ENCODE measurements at regions not wholly inside any gene's neighbourhood (a gene's known extent, or its start where the extent isn't known, plus 50 kb on each side); places are given as distances from the start of the nearest gene placed in this dataset.

DNA sequence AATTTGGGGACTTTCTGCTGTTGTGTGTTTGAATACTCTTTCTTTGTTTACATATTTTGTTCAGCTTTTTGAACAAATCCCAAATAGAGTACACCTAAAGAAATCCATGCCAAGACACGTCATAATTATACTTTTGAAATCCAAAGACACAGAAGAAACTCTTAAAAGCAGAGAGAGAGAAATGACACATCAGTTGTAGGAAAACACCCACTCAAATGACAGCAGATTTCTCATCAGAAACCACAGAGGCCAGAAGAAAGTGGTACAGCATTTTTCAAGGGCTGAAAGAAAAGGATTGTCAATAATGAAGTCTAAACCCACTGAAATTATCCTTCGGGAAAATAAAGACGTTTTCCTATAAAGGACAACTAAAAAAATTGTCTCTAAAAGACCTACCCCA is 378.6 kb downstream of the GADD45G start:
- DNase-seq (ENCODE audit: low read depth) = no peak
- TF ChIP-seq, protein P1, sequence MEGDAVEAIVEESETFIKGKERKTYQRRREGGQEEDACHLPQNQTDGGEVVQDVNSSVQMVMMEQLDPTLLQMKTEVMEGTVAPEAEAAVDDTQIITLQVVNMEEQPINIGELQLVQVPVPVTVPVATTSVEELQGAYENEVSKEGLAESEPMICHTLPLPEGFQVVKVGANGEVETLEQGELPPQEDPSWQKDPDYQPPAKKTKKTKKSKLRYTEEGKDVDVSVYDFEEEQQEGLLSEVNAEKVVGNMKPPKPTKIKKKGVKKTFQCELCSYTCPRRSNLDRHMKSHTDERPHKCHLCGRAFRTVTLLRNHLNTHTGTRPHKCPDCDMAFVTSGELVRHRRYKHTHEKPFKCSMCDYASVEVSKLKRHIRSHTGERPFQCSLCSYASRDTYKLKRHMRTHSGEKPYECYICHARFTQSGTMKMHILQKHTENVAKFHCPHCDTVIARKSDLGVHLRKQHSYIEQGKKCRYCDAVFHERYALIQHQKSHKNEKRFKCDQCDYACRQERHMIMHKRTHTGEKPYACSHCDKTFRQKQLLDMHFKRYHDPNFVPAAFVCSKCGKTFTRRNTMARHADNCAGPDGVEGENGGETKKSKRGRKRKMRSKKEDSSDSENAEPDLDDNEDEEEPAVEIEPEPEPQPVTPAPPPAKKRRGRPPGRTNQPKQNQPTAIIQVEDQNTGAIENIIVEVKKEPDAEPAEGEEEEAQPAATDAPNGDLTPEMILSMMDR (IDR thresholded peaks at IDR 0.05; ENCODE audit: control insufficient read depth, extremely low read depth, insufficient read depth) = no peak
- no peak overlapping the region for H3K4me3 ChIP-seq (ENCODE audit: low read depth, low read length)

DNA sequence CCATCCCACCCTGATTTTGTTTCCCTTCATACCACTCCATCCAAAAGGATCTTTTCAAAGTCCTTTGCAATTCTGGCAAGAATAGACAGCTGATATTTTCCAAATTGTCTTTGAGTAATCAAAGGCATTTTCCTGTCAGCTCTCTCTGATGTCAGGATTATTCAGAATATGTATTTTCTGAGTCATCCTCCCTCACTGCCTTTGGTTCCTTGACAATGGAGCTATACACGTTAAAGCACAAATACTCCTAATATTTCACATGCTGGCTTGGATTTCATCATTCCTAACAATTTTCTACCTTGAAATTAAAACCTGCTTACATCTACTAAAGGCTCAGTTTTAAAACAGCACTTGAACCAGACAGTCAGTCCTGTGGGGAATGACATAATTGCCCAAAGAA is 379.4 kb downstream of the GADD45G start:
- DNase-seq (ENCODE audit: low read depth) = no peak
- H3K4me3 ChIP-seq (ENCODE audit: low read depth, low read length) = no peak overlapping the region
- TF ChIP-seq, protein P1 (IDR thresholded peaks at IDR 0.05; ENCODE audit: control insufficient read depth, extremely low read depth, insufficient read depth) = no peak

DNA sequence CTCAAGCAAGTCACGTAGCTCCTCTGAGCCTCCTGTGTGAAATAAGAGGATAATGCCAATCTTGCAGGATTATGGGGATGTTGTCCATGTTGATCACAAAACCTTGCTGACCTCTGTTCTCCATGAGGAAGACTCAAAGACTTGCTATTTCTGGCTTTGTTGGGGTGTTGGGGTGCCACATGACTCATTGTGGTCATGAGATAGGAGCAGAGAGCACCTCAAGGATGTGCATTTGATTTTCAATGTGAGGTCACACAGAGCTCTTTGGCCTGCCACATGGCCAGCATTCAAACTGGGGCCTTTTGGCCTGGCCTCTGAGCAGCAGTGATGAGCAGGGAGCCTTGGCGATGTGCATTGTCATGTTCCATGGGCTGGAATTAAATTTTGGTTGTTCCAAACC is 380.3 kb downstream of the GADD45G start:
- DNase-seq (ENCODE audit: low read depth) = no peak
- TF ChIP-seq, protein P1 (IDR thresholded peaks at IDR 0.05; ENCODE audit: control insufficient read depth, extremely low read depth, insufficient read depth) = no peak
- H3K4me3 ChIP-seq (ENCODE audit: low read depth, low read length) = no peak overlapping the region

DNA sequence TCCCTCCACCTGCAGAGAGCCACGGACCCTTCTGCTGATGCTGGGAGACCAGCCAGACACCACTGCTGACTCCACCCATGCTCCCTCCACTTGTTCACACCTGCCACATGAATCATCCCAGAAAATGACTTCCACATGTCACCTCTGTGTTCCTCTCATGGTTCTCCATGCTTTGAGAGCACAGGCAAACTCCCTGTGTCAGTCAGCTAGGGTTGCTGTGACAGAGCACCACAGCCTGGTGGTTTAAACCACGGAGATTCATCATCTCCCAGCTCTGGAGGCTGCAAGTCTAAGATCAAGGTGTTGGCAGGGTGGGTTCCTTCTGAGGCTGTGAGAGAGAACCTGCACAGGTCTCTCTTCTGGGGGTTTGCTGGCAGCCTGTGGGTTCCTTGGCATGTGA is 381.4 kb downstream of the GADD45G start:
- H3K4me3 ChIP-seq (ENCODE audit: low read depth, low read length) = no peak overlapping the region
- TF ChIP-seq, protein P1 (IDR thresholded peaks at IDR 0.05; ENCODE audit: control insufficient read depth, extremely low read depth, insufficient read depth) = no peak
- no peak for DNase-seq (ENCODE audit: low read depth)

DNA sequence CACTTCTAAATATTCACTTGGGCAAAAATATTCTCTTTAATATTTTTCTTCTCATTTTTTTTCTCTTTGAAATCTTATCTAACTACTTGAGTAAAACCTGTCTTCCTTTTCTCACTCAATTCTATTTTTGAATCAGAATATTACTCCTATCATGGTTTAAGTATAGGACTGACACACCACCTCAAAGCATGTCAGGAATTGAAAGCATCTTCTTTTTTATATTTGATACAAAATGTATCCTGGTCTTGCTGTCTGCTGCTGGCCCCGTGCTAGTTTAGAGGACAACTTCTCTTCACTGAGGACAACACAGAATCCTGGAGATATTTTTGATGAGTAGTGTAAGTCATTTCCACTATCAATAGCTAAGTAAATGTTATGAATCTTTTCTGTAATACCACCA is 383.6 kb downstream of the GADD45G start:
- H3K4me3 ChIP-seq (ENCODE audit: low read depth, low read length) = no peak overlapping the region
- DNase-seq (ENCODE audit: low read depth) = no peak
- TF ChIP-seq, protein P1 (IDR thresholded peaks at IDR 0.05; ENCODE audit: control insufficient read depth, extremely low read depth, insufficient read depth) = no peak

DNA sequence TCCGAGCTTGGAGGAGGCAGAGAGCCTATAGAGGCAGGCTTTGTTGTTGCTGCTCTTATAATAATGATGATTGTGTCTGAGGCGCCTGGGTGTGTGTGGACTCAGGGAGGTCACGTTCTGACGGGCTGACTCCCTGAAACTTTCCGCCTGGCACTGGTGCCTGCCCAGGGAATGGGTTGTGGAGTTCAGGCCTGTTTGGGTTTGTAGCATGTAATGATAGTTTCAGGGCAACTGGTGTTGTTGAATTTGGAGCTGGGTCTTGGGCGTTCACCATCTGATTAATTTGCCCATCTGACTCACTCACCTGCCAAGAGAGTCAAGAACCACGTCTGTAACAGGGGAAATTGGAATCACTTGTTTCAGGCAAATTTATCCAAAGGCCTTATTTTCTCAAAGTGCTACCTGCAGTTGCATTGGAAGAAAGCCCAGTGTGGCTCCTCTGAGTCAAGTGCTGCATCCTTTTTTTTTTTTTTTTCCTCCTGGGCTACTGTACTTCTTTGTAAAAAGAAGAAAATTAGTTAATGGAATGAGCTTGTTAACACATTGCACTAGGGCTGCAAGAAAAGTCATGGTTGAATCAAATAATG is 386.5 kb downstream of the GADD45G start:
- DNase-seq (ENCODE audit: low read depth) = no peak
- H3K4me3 ChIP-seq (ENCODE audit: low read depth, low read length) = no peak overlapping the region
- TF ChIP-seq, protein P1 (IDR thresholded peaks at IDR 0.05; ENCODE audit: control insufficient read depth, extremely low read depth, insufficient read depth) = no peak
